Mesendoderm (in vitro differentiated cells): ENCODE measurements at regions not wholly inside any gene's neighbourhood (a gene's known extent, or its start where the extent isn't known, plus 50 kb on each side); places are given as distances from the start of the nearest gene placed in this dataset.

Experiments used
- DNase-seq: peaks from one replicate; pipeline ENCODE4 v3.0.0; 2013
- H2AK5ac ChIP-seq: 2 replicates; pipeline ENCODE4 v1.6.1; 2013; ENCODE audit warnings: low read length, inconsistent platforms
- H2BK120ac ChIP-seq: 2 replicates; pipeline ENCODE4 v1.6.1; 2013; ENCODE audit warnings: low read depth, mild to moderate bottlenecking, low read length, moderate library complexity, mixed read lengths
- H2BK15ac ChIP-seq: replicated peaks from 2 replicates; pipeline ENCODE4 v1.6.1; 2013; ENCODE audit warnings: low read depth, mild to moderate bottlenecking, moderate library complexity
- H2BK5ac ChIP-seq: 2 replicates; pipeline ENCODE4 v1.6.1; 2013; ENCODE audit warnings: low read length, inconsistent platforms
- H3K18ac ChIP-seq: 2 replicates; pipeline ENCODE4 v1.6.1; 2013; ENCODE audit warnings: mild to moderate bottlenecking, low read length, mixed read lengths
- H3K23ac ChIP-seq: one replicate; pipeline ENCODE4 v1.6.1; 2013; ENCODE audit warnings: low read length
- H3K27ac ChIP-seq: 2 replicates; pipeline ENCODE4 v1.5.1; 2013; ENCODE audit warnings: low read depth, mild to moderate bottlenecking, inconsistent platforms, low read length, moderate library complexity
- H3K27me3 ChIP-seq: 2 replicates; pipeline ENCODE4 v1.6.1; 2013; ENCODE audit warnings: low read length, control low read depth, mild to moderate bottlenecking, inconsistent platforms; ENCODE audit not compliant: insufficient read depth, poor library complexity
- H3K36me3 ChIP-seq: 2 replicates; pipeline ENCODE4 v1.6.1; 2013; ENCODE audit warnings: low read length, inconsistent platforms; ENCODE audit not compliant: control insufficient read depth, insufficient read depth
- H3K4ac ChIP-seq: one replicate; pipeline ENCODE4 v1.6.1; 2013; ENCODE audit warnings: low read depth, mild to moderate bottlenecking, low read length, moderate library complexity
- H3K4me1 ChIP-seq: 2 replicates; pipeline ENCODE4 v1.6.1; 2013; ENCODE audit warnings: low read depth, low read length, inconsistent platforms; ENCODE audit not compliant: control insufficient read depth
- H3K4me2 ChIP-seq: 2 replicates; pipeline ENCODE4 v1.6.1; 2013; ENCODE audit warnings: low read length
- H3K4me3 ChIP-seq: 2 replicates; pipeline ENCODE4 v1.5.1; 2013; ENCODE audit warnings: mild to moderate bottlenecking, low read length
- H3K56ac ChIP-seq: one replicate; pipeline ENCODE4 v1.6.1; 2013; ENCODE audit warnings: low read length
- H3K79me1 ChIP-seq: 2 replicates; pipeline ENCODE4 v1.6.1; 2013; ENCODE audit warnings: low read length, inconsistent platforms
- H3K79me2 ChIP-seq: 2 replicates; pipeline ENCODE4 v1.6.1; 2013; ENCODE audit warnings: mild to moderate bottlenecking, low read length; ENCODE audit not compliant: control insufficient read depth, insufficient read depth
- H3K9ac ChIP-seq: 2 replicates; pipeline ENCODE4 v1.6.1; 2013; ENCODE audit warnings: low read length, inconsistent platforms
- H4K5ac ChIP-seq: one replicate; pipeline ENCODE4 v1.6.1; 2013; ENCODE audit warnings: low read length
- H4K8ac ChIP-seq: one replicate; pipeline ENCODE4 v1.6.1; 2013; ENCODE audit warnings: low read depth, mild to moderate bottlenecking, control low read depth, low read length, moderate library complexity
- WGBS: extraction: QIAGEN DNeasy Blood & Tissue Kit; methylation state at CpG from one replicate; pipeline ENCODE4 v1.1.7; 2013; ENCODE audit warnings: low lambda C conversion rate, missing lambda C conversion rate; ENCODE audit not compliant: insufficient coverage; ENCODE audit errors: extremely low coverage; 5-methylcytosine and 5-hydroxymethylcytosine counted together

DNA sequence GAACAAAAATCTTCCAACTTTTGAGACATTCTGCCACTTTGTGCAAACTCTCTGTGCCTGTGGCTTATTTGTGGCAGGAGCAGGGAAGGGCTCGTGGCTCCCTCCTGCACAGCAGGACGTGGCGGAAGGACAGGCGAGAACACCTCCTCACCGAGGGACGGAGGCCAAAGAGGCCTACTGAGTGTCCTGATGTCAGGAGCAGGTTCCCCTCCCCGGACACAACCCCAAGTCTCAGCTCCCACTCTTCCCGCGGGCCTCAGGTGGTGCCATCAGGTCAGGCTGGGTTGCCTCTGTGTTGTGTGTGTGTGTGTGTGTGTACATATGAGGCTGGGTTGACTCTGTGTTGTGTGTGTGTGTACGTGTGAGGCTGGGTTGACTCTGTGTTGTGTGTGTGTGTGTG lies 136.8 kb upstream of the LPCAT1 start:
- Histone ChIP-seq H3K79me1 (no peaks in the 10 kb centered on the region), H3K27me3 (no peaks in the 10 kb centered on the region), H3K4me2 (no peak overlapping the region), H3K4me1 (no peaks in the 10 kb centered on the region), H3K4ac (no peak overlapping the region), H4K8ac (no peak overlapping the region), H3K27ac (no peak overlapping the region), H2BK120ac (no peak overlapping the region), H2BK15ac (no peak overlapping the region), H3K4me3 (no peak overlapping the region), H3K18ac (no peak overlapping the region), H4K5ac (no peak overlapping the region), H3K36me3 (no peaks in the 10 kb centered on the region), H3K9ac (no peak overlapping the region), H3K79me2 (no peaks in the 10 kb centered on the region), H2BK5ac (no peak overlapping the region), H2AK5ac (no peak overlapping the region), H3K56ac (peak overlapping the region; percentile 25), H3K23ac (no peak overlapping the region)
- no CpG with 5 or more reads among the region's 10 CpGs for WGBS
- no peak for DNase-seq

DNA sequence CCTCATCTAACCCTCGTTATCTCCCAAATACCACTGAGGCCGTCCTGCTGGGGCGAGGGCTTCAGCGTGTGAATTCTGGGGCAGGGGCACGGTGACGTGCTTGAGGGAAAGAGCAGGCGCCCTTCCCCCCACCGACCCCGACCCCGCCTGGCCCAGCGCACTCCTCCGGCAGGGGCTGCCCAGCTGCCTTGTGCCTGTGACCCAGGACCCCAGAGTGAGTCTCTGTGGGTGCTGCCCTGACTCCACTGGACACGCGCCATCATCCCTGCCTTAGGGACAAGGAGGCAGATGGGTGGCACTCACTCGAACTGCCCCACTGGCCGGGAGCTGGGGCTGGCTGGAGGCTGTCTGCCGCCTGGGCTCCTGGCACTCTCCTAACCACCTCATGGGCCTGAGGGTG lies 136.2 kb upstream of the LPCAT1 start:
- no CpG with 5 or more reads among the region's 17 CpGs for WGBS
- H3K23ac ChIP-seq = no peak overlapping the region
- no peak overlapping the region for H2BK5ac ChIP-seq
- H3K79me2 ChIP-seq = no peaks in the 10 kb centered on the region
- H3K79me1 ChIP-seq = no peaks in the 10 kb centered on the region
- H3K27ac ChIP-seq = no peak overlapping the region
- H2BK120ac ChIP-seq = no peak overlapping the region
- no peak overlapping the region for H3K4ac ChIP-seq
- H3K36me3 ChIP-seq = no peaks in the 10 kb centered on the region
- no peak overlapping the region for H4K5ac ChIP-seq
- H2AK5ac ChIP-seq = no peak overlapping the region
- no peak overlapping the region for H2BK15ac ChIP-seq
- H3K56ac ChIP-seq = no peak overlapping the region
- no peak overlapping the region for H4K8ac ChIP-seq
- H3K4me2 ChIP-seq = no peak overlapping the region
- DNase-seq = peak; percentile 19
- no peaks in the 10 kb centered on the region for H3K4me1 ChIP-seq
- H3K18ac ChIP-seq = no peak overlapping the region
- H3K4me3 ChIP-seq = no peak overlapping the region
- no peaks in the 10 kb centered on the region for H3K27me3 ChIP-seq
- H3K9ac ChIP-seq = no peak overlapping the region

DNA sequence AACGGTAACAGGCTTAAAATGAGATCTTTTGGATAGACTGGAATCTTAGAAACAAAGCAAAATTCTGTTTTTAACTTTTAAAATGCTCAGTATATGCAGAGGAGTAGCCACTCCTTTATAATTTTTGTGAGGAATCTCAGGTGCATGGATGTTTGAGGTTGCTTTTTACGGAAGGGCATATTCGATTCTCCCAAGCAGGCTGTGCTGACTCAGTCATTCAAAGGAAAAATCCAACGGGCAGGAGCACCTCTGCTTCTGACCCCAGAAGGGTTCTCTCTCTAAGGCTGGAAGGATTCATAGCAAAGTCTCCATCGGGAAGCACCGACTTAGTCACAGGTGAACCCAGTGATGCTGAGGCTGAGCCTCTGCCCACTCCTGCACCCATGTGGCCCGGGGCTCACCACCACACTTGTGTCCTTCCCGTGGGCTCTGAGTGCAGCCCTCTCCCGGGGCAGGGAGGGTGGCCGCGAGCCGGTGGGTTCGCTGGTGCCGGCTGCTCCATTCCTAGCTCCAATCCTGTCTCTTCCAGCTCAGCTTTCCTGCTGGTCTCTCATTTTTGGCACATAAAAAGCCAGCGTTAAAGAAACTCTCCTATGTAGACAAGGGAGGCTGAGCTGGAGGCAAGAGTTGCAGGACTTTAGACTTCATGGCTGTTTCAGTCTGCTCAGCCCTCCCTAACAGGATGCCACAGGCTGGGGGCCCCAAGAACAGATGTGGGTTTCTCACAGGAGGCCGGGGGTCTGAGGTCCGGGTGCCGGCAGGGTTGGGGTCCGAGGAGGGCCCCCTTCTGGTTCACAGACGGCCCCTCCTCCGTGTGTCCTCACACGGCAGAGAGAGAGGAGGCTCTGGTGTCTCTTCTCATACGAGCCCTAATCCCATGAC lies 135.6 kb upstream of the LPCAT1 start:
- Histone ChIP-seq H2AK5ac (no peak overlapping the region), H3K56ac (no peak overlapping the region), H2BK120ac (no peak overlapping the region), H4K8ac (no peak overlapping the region), H2BK15ac (no peak overlapping the region), H4K5ac (no peak overlapping the region), H3K27me3 (no peaks in the 10 kb centered on the region), H3K18ac (no peak overlapping the region), H3K36me3 (no peaks in the 10 kb centered on the region), H2BK5ac (no peak overlapping the region), H3K79me1 (no peaks in the 10 kb centered on the region), H3K4ac (no peak overlapping the region), H3K4me1 (no peaks in the 10 kb centered on the region), H3K23ac (no peak overlapping the region), H3K27ac (no peak overlapping the region), H3K4me3 (no peak overlapping the region), H3K9ac (no peak overlapping the region), H3K79me2 (no peaks in the 10 kb centered on the region), H3K4me2 (no peak overlapping the region)
- no CpG with 5 or more reads among the region's 23 CpGs for WGBS
- DNase-seq = no peak

DNA sequence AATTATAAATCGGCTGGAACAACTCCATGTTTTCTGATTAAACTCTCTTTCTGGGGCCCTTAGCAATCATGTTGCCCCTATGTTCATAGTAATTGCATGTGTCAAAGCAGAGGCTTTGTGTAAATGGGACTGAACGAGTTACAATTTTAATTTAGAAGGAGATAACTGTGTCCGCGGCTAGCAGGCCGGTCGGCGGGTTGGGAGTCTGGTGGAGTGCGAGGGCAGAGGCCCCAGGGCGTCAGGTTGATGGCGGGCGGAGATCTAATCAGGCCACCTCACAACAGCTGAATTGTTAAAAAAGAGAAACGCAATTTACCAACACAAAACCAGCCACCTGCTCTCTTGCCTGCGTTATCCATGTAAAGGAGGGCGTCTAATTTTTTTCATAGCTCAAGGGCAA lies 134.9 kb upstream of the LPCAT1 start:
- Histone ChIP-seq H2BK15ac (no peak overlapping the region), H3K27me3 (no peaks in the 10 kb centered on the region), H3K4ac (no peak overlapping the region), H3K23ac (no peak overlapping the region), H4K5ac (no peak overlapping the region), H3K79me2 (no peaks in the 10 kb centered on the region), H2BK120ac (no peak overlapping the region), H3K9ac (no peak overlapping the region), H3K79me1 (no peaks in the 10 kb centered on the region), H3K36me3 (no peaks in the 10 kb centered on the region), H3K4me3 (no peak overlapping the region), H3K27ac (no peak overlapping the region), H2AK5ac (no peak overlapping the region), H3K56ac (no peak overlapping the region), H3K18ac (no peak overlapping the region), H3K4me1 (no peaks in the 10 kb centered on the region), H3K4me2 (no peak overlapping the region), H2BK5ac (no peak overlapping the region), H4K8ac (no peak overlapping the region)
- no peak for DNase-seq
- no CpG with 5 or more reads among the region's 14 CpGs for WGBS

DNA sequence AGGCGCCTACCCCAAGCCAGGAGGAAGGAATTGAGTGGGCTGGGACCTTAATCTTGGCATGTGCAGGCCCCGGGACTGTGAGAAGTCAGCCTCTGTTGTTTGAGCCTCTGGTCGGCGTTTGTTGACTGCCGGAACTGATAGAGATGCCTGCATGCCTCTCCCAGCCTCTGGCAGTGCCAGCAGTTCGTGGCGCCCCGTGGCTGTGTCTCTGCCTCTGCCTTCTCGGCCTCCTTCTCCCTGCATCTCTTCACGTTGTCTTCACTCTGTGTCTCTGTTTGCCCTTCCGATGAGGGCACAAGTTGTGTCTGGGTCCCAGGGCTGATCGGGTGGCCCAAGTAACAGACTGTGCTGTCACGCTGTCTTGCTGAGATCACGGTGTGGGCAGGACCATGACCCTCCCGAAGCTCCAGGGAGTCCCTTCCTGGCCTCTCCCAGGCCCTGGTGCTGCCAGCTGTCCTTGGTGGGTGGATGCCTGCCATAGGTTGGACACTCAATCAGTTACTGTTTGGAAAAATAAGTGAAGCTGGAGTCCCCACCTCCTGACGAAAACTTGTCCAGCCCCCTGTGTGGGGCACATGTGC lies 133.5 kb upstream of the LPCAT1 start:
- H3K4ac ChIP-seq = no peak overlapping the region
- H3K4me2 ChIP-seq = no peak overlapping the region
- H2BK15ac ChIP-seq = no peak overlapping the region
- no peak overlapping the region for H3K18ac ChIP-seq
- no CpG with 5 or more reads among the region's 16 CpGs for WGBS
- no peak for DNase-seq
- no peak overlapping the region for H2BK5ac ChIP-seq
- H3K4me1 ChIP-seq = no peaks in the 10 kb centered on the region
- no peak overlapping the region for H2AK5ac ChIP-seq
- H3K27ac ChIP-seq = no peak overlapping the region
- H4K5ac ChIP-seq = no peak overlapping the region
- no peak overlapping the region for H4K8ac ChIP-seq
- H2BK120ac ChIP-seq = no peak overlapping the region
- no peaks in the 10 kb centered on the region for H3K36me3 ChIP-seq
- no peaks in the 10 kb centered on the region for H3K27me3 ChIP-seq
- H3K79me1 ChIP-seq = no peaks in the 10 kb centered on the region
- H3K56ac ChIP-seq = no peak overlapping the region
- H3K79me2 ChIP-seq = no peaks in the 10 kb centered on the region
- H3K9ac ChIP-seq = no peak overlapping the region
- H3K4me3 ChIP-seq = no peak overlapping the region
- no peak overlapping the region for H3K23ac ChIP-seq
